Activated T-cell treated with anti-CD3 and anti-CD28 coated beads for 1 hour (primary cell): ENCODE measurements at regions not wholly inside any gene's neighbourhood (a gene's known extent, or its start where the extent isn't known, plus 50 kb on each side); places are given as distances from the start of the nearest gene placed in this dataset.

Experiments
- DNase-seq: peaks from one replicate; pipeline ENCODE4 v3.0.0-alpha.2; 2020; ENCODE audit warnings: low read depth

DNA sequence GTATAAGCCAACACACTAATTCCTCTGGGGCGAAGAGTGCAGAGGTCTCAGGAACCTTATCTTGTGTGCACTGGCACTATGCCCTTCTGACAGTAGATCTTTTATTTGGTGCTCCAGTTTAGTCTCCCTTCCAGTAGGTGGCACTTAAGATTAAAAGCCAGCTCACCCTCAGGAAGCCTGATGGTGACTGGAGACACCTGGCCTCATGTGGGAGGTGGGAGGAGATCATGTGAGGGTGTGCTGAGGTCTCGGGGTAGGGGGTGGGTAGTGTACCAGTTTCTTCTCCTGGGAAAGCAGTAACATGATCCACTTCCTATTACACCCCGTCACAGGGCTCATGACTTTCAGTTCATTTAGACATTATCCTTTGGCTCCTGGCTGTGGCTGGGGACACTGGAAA is 654.9 kb downstream of the ADCYAP1 start:
- DNase-seq, result no peak

DNA sequence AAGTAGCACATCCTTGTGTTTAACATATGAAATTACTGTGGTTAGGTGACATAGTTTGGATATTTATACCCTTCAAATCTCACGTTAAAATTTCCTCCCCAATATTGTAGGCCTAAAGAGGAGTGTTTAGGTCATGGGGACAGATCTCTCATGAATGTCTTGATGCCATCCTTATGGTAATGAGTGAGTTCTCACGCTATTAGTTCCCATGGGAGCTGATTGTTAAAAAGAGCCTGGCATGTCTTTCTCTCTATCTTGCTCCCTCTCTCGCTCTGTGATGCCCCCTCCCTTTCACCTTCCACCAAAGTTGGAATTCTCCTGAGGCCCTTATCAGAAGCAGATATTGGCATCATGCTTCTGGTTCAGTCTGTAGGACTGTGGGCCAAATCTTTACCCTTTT is 660.1 kb downstream of the ADCYAP1 start:
- no peak for DNase-seq

GRCh38 chr18:1571206-1571605 is 666.5 kb downstream of the ADCYAP1 start:
- DNase-seq, result no peak

DNA sequence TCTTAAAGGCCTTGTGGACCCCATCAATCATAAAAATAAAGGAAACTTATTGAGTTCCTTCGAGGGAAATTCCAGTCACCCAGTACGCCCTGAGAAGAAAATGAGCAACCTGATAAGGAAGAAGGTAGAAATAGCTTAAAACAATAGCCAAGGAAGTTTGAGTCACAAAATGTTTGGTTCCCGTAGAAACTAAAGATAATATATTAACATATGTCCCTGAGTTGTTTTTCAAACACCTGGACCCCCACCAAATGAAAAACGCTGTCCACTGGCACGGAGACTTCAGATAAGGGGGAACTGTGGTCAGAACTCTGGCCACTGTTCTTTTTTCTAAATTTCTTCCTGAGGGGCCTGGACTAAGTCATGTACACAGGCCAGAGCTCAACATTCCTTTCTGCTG is 669.1 kb downstream of the ADCYAP1 start:
- DNase-seq, result no peak

DNA sequence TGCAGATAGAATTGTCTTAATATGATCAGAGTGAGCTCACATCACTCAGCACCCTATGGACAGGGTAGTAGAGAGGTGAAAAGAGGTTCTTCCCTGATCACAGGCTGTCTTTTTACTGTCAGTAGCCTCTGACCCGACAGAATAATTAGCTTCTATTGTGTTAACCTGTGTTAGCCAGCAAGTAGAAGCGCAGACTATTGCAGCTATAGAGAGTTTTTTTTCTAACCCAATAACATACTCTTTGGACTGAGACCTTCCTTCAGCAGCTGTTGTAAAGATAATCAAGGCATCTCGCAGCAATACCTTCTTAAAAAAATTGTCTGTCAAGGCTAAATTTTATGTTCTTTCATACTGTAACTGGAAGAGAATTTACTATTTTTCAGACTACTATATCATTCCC is 670.4 kb downstream of the ADCYAP1 start:
- no peak for DNase-seq

DNA sequence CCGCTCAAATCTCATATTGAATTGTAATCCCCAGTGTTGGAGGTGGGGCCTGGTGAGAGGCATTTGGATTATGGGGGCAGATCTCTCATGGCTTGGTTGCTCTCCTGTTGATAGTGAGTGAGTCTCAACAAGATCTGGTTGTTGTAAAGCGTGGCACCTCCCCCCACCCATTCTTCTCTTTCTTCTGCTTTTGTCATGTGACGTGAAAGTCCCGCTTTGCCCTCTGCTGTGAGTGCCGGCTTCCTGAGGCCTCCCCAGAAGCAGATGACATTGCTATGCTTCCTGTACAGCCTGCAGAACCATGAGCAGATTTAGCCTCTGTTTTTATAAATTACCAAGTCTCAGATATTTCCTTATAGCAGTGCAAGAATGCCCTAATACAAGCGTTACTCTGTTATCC is 673.8 kb downstream of the ADCYAP1 start:
- DNase-seq, result no peak

- no peak for DNase-seq
Measured at GRCh38 chr18:1581581-1581980, 676.9 kb downstream of the ADCYAP1 start.

DNA sequence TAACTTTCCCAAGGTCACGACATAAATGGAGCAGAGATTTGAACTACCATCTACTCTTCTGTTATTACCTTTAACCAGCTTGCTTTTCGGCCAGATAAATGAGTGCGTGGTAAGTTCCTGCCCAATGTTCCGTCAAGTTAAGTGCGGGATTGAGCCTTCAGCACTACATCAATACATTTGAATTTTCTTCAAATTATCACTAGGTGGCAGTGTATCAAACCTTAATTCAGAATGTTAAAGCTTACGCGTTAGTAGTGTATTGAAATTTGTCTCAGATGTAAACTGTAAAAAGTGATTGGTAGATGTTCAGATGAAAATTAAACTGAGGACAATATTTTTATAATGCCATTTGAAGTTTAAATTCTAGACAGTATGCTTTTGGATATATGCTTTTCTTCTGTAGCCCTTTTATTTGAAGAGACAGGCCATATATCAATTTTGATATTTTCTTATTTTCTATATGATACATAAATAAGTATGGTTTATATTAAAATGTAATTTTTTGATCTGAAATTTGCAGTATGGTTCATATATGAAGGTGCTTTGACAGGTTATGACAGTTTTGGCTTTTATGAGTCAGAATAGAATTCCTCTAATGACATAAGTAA is 681.3 kb downstream of the ADCYAP1 start:
- no peak for DNase-seq

GRCh38 chr18:1593091-1593490 is 688.4 kb downstream of the ADCYAP1 start:
- DNase-seq, result no peak

GRCh38 chr18:1595195-1595594 is 690.5 kb downstream of the ADCYAP1 start:
- no peak for DNase-seq

- DNase-seq, result no peak
Measured at GRCh38 chr18:1599196-1599595, 694.5 kb downstream of the ADCYAP1 start.

GRCh38 chr18:1604751-1605150 is 700.1 kb downstream of the ADCYAP1 start:
- no peak for DNase-seq

DNA sequence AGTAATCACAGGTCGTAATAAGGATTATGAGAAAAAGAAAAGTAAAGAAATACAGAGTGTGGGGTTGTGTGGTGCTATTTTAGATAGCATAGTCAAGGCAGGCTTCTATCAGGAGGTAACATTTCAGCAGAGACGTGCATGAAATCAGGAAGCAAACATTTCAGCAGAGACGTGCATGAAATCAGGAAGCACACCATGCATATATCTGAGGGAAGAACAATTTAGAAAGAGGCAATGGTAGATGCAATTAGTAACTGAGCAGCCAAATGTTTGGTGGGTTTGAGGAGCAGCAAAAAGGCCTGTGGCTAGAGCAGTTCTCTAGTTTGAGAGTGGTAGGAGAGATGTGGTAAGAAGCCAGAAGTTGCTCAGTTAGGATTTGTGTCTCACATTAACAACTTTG is 713.7 kb downstream of the ADCYAP1 start:
- no peak for DNase-seq

- no peak for DNase-seq
Measured at GRCh38 chr18:1619507-1619906, 714.8 kb downstream of the ADCYAP1 start.

GRCh38 chr18:1624612-1625011 is 719.9 kb downstream of the ADCYAP1 start:
- DNase-seq, result no peak

DNA sequence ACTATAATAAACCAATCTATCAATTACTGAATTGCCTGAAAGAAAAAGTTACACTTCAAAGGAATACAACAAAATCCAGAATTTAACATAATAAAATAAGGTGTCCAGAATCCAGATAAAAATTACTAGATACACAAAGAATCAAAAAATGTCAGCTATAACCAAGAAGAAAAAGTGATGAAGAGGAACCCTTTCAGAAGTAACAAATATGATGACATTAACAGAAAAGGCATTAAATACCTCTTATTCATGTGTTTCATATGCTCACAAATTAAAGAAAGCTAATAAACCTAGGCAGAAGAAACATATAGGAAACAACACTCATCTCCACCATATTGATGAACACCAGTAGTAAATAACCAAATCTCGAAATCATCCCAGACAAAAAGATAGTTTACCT is 722.8 kb downstream of the ADCYAP1 start:
- no peak for DNase-seq

DNA sequence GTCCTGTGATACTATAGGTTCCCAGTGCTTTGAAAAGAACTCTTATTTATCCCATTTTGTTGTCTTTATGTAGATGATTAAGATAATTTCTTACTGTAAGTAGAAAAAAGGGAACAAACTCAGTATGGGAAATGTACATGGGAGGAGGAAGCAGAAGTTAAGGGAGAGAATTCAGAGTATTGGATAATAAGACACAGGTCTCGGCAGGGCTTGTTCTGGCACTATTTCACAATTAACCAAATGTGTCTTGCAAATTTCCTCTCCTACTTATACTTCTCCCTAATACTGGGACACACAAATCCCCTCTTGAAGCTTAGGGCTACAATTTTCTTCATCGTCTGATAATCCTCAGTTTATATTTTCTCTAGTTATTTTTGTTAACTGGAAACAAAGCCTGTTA is 744.0 kb downstream of the ADCYAP1 start:
- DNase-seq, result no peak

- no peak for DNase-seq
Measured at GRCh38 chr18:1652018-1652417, 747.3 kb downstream of the ADCYAP1 start.

- no peak for DNase-seq
Measured at GRCh38 chr18:1653873-1654272, 749.2 kb downstream of the ADCYAP1 start.

DNA sequence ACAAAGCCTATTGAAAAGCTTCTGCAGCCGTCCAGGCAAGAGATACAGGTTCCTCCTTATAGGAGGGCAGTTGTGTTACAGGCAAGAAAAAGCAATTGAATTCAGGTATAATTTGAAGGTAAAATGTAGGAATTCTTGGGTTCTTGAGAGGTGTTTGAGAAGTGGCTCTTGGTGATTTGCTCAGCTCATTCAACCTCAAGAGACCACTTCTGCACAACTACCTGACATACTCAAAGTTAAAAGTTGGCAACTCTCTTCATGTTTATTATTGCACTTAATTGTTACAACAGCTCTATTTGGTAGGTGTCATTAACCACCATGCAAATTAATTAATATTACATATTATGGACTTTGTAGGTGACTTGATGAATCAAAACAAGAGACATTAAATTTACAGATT is 753.2 kb downstream of the ADCYAP1 start:
- DNase-seq, result no peak

GRCh38 chr18:1658908-1659566 is 754.4 kb downstream of the ADCYAP1 start:
- no peak for DNase-seq

DNA sequence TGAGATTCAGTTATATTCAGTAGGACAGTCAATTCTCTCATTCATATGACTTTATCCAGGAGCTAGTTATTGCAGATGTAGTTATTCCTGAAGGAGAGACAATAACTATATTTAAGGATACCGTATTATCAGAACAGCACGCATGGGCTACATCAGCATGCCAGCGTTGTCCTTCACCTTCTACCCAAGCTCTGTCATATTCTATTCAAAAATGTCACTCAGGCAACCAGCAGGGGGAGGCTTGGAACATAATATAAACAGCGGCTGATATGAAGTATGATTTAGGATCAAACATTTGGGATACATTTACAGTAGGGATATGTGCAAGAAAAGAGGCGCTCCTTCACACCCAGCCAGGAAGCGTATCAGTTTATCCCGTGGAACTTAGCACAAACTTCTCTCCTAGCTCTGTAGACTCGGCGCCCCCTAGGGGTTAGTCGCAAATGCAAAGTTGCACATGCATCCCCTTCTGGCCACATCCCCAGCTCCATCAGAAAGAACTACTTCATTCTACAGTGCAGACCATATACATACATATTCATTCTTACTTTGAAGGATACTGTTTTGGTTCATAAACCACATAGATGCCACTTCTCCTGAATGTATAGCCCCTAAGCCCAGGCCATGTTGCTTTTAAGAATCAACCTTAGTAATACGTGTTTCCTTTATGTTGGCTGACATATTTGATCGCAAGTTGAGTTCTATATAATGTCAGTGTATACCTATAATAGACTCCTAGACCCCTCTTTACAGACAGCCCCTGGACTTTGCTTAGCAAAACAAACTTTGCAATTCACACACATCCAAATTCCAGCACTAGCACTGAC is 759.4 kb downstream of the ADCYAP1 start:
- DNase-seq, result no peak

GRCh38 chr18:1665079-1665478 is 760.4 kb downstream of the ADCYAP1 start:
- DNase-seq, result no peak
